NCI-H2107 treated with DMSO at 0.1 percent for 48 hours (cell line): ENCODE measurements at regions not wholly inside any gene's neighbourhood (a gene's known extent, or its start where the extent isn't known, plus 50 kb on each side); places are given as distances from the start of the nearest gene placed in this dataset.

Experiments
- DNase-seq: peaks from one replicate; lab custom pipeline; 2025; ENCODE audit not compliant: unreplicated experiment; lab: John Stamatoyannopoulos, UW

GRCh38 chr3:180828723-180829408 is 83.6 kb upstream of the FXR1 start:
- DNase-seq, result no peak

DNA sequence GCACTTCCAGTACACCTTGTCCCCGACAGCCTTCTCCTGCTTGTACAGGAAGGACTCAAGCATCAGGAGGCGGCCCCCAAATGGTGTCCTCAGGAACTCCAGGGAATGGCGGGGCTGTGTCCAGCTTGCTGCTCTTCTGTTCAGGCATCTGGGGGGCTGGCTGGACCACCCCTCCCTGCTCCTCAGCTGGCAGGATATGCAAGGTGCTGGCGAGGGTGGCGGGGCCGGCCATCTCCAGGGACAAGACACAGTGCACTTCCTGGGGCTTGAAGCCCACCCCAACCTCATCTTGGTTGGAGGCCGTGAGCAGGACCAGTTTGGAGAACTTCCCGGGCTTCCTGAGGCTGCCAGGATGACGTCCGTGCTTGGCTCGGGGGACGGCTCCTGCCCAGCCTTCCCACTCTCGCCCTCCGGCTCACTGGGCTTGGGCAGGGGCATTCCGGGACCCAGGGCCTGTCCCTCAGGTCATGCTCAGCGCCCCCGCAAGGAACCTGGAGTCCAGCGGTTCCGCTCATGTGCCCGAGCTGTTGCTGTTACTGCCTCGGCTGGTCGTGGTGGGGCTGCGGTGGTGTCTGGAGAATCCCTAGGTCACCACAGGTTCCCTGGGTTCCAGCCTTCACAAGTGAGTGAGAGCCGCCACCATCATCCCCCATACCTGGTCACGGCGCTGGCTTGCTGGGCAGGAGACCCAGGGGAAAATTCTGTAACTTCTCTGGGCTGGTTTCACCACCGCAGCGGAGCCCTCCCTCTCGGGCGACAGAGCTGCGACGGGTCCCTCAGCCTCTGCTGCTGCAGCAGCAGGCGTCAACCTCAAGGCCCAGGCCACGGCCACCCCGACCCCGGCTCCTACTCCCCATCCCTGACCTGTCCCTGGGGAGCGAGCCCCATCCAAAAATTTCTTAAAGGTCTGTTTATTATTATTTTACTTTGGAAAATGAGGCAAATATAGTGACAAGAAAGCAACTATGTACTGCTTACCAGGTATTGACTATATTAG is 82.8 kb upstream of the FXR1 start:
- DNase-seq, result no peak

DNA sequence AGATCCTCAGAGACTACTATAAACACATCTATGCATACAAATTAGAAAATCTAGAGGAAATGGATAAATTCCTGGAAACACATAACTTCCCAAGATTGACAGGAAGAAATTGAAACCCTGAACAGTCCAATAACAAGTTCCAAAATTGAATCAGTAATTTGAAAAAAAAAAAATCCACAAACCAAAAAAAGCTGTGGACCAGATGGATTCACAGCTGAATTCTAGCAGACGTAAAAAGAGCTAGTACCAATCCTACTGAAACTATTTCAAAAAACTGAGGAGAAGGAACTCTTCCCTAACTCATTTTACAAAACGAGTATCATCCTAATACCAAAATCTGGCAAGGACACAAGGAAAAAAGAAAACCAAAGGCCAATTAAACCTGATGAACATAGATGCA is 77.0 kb upstream of the FXR1 start:
- no peak for DNase-seq

DNA sequence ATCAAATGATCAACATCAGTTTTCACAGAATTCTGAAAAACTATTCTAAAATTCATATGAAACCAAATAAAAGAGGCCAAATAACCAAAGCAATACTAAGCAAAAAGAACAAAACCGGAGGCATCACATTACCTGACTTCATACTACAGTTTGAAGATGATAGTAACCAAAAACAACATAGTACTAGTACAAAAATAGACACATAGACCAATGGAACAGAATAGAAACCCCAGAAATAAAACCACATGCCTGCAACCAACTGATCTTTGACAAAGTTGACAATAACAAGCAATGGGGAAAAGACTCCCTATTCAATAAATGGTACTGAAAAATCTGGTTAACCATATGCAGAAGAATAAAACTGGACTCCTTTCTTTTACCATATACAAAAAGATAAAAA is 75.7 kb upstream of the FXR1 start:
- DNase-seq, result no peak

DNA sequence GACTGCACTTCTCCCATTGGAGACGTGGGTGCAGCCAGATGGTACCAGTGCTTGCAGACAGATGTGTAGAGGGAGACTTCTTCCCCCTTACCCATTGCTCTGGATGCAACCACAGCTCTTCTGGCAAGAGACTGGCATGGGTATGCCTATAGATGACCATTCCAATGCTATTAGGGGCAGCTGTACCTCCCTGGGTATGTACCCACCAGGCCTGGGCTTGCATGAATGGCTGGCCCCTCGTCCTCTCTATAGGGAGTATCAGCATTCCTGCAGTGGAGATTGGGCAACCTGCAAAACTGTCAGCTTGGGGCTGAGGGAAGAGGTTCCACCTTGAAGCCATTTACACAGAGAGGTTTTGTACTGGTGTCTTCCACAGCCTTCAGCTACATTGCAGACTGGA is 57.6 kb upstream of the FXR1 start:
- no peak for DNase-seq

- peak; percentile 83 for DNase-seq
Measured at GRCh38 chr3:180855364-180855763, 57.1 kb upstream of the FXR1 start.

DNA sequence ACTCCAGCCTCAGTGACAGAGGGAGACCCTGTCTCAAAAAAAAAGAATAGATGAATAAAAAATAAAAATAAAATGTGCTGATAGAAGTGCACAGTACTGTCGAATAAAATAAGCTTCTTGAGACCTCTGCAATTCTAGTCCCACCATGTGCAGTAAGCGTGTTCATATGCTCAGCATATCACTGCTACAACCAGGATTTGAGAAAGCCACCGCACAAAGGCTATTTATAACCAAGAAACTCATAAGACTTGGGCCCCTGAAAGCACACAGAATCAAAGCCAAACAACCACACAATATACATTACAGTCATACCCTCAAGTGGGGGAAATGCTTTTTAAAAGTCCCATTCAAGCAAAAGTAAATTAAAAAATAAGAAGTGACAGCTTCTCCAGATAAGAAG is 56.5 kb upstream of the FXR1 start:
- DNase-seq, result no peak

DNA sequence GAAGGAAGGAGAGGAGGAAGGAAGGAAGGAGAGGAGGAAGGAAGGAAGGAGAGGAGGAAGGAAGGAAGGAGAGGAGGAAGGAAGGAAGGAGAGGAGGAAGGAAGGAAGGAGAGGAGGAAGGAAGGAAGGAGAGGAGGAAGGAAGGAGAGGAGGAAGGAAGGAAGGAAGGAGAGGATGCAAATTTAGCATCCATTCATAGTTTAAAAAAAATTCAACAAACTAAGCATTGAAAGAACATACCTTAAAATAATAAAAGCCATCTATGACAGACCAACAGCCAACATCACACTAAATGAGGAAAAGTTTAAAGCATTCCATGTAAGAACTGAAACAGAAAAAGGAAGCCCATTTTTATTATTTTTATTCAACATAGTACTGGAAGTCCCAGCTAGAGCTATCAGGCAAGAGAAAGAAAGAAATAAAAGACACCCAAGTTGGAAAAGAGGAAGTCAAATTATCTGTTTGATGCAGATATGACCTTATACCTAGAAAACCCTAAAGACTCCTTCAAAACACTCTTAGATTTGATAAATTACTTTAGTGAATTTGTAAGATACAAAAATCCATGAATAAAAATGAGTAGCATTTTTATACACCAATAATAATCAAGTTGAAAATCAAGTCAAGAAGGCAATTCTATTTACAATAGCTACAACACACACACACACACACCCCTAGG is 52.2 kb upstream of the FXR1 start:
- no peak for DNase-seq
